ENCODE measurements at regions not wholly inside any gene's neighbourhood (a gene's known extent, or its start where the extent isn't known, plus 50 kb on each side); places are given as distances from the start of the nearest gene placed in this dataset.

DNA sequence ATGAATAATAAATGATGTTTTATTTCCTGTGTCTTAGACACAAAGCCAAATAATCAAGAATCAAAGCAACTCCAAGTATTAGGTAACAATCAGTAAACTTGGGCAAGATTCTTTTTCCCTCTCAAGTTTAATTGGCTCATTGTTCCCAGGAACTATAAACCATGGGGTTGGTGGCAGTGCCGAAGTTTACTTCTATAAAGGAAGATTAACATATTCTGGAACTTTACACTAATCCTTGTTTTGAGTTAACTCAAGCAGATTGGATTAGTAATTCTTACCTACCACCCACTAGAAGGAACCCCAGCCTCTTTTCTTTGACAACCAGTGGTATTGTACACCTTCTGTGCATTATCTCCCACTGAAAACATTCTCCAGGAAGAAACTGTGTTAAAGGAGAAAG is 197.1 kb downstream of the EXOC5 start:
- Histone ChIP-seq H3K36me3 (ENCODE audit: control insufficient read depth in 2 of 2, insufficient read depth in 1 of 2, low read length in 2 of 2) (no peaks in the 10 kb centered on the region), H3K27ac (ENCODE audit: extremely low read depth, low read depth, low read length) (no peak overlapping the region), H3K9me3 (ENCODE audit: control insufficient read depth, insufficient read depth, low read depth, low read length) (no peaks in the 10 kb centered on the region), H3K4me1 (ENCODE audit: control insufficient read depth, insufficient read depth, low read length) (no peaks in the 10 kb centered on the region), H3K4me3 (ENCODE audit: low read depth, low read length) (no peak overlapping the region)
- TF ChIP-seq SALL2 (tag by site-specific recombination; IDR thresholded peaks at IDR 0.05; ENCODE audit: borderline replicate concordance) (no peak), ZFP37 (tag by site-specific recombination; IDR thresholded peaks at IDR 0.05) (no peak), ZNF19 (tag by site-specific recombination; IDR thresholded peaks at IDR 0.05; ENCODE audit: low read depth) (no peak)
- CTCF ChIA-PET = no interaction called here
- POLR2A ChIA-PET = no interaction called here

- Histone ChIP-seq H3K27ac (ENCODE audit: extremely low read depth, low read depth, low read length) (no peak overlapping the region), H3K36me3 (ENCODE audit: control insufficient read depth in 2 of 2, insufficient read depth in 1 of 2, low read length in 2 of 2) (no peaks in the 10 kb centered on the region), H3K4me1 (ENCODE audit: control insufficient read depth, insufficient read depth, low read length) (0 out of 2 replicates have a peak, but pooled peaks cover 2% of the 10 kb centered on the region), H3K9me3 (ENCODE audit: control insufficient read depth, insufficient read depth, low read depth, low read length) (no peaks in the 10 kb centered on the region), H3K4me3 (ENCODE audit: low read depth, low read length) (no peak overlapping the region)
- ChIA-PET POLR2A (no interaction called here), CTCF (interaction anchor here (0.6 to 0.7 kb wide), 5 partner anchors 73 to 537 kb away, joined by 3 read pairs; no protein-coding TSS in a partner anchor)
- no peak for TF ChIP-seq ZNF140 (tag by site-specific recombination; IDR thresholded peaks at IDR 0.05)
- no peak for TF ChIP-seq AEBP2 (tag by site-specific recombination; IDR thresholded peaks at IDR 0.05; ENCODE audit: borderline replicate concordance)
- TF ChIP-seq OVOL3 (tag by site-specific recombination; IDR thresholded peaks at IDR 0.05) = no peak
- no peak for TF ChIP-seq ATF2 (tag by site-specific recombination; IDR thresholded peaks at IDR 0.05; ENCODE audit: low read depth)
- TF ChIP-seq ZNF121 (tag by site-specific recombination; IDR thresholded peaks at IDR 0.05) = no peak
- TF ChIP-seq TSHZ1 (tag by site-specific recombination; IDR thresholded peaks at IDR 0.05; ENCODE audit: borderline replicate concordance) = no peak
- TF ChIP-seq ZNF561 (tag by site-specific recombination; IDR thresholded peaks at IDR 0.05; ENCODE audit: borderline replicate concordance) = no peak
Observed at GRCh38 chr14:57069702-57070101, 199.0 kb downstream of the EXOC5 start.

GRCh38 chr14:57068511-57068910 is 200.2 kb downstream of the EXOC5 start:
- no peak for TF ChIP-seq GLI4 (tag by site-specific recombination; IDR thresholded peaks at IDR 0.05)
- no peak for TF ChIP-seq ZNF354C (tag by site-specific recombination; IDR thresholded peaks at IDR 0.05; ENCODE audit: borderline replicate concordance, low read depth)
- TF ChIP-seq ZNF747 (tag by site-specific recombination; IDR thresholded peaks at IDR 0.05) = no peak
- no peak for TF ChIP-seq HIC1 (tag by site-specific recombination; IDR thresholded peaks at IDR 0.05)
- no peak for TF ChIP-seq KLF7 (tag by site-specific recombination; IDR thresholded peaks at IDR 0.05; ENCODE audit: borderline replicate concordance)
- no peak for TF ChIP-seq ZNF18 (tag by site-specific recombination; IDR thresholded peaks at IDR 0.05)
- TF ChIP-seq ZIC2 (tag by site-specific recombination; IDR thresholded peaks at IDR 0.05) = 0 out of 2 replicates have a peak, but pooled peaks have one; percentile 11
- peak; percentile 66 for TF ChIP-seq ZNF335 (tag by site-specific recombination; conservative IDR thresholded peaks at IDR 0.05)
- TF ChIP-seq ZXDB (tag by site-specific recombination; IDR thresholded peaks at IDR 0.05) = no peak
- no peak for TF ChIP-seq ZNF132 (tag by site-specific recombination; IDR thresholded peaks at IDR 0.05; ENCODE audit: borderline replicate concordance)
- no peak overlapping the region for H3K4me3 ChIP-seq (ENCODE audit: low read depth, low read length)

More at GRCh38 chr14:57068511-57068910, 200.2 kb downstream of the EXOC5 start:
- CTCF ChIA-PET = interaction anchor here (0.7 to 1.6 kb wide), 5 partner anchors 15 to 512 kb away, joined by 3 to 5 read pairs (median 4); no protein-coding TSS in a partner anchor
- POLR2A ChIA-PET = no interaction called here
- Histone ChIP-seq H3K4me1 (ENCODE audit: control insufficient read depth, insufficient read depth, low read length) (0 out of 2 replicates have a peak, but pooled peaks cover 2% of the 10 kb centered on the region), H3K27ac (ENCODE audit: extremely low read depth, low read depth, low read length) (no peak overlapping the region), H3K36me3 (ENCODE audit: control insufficient read depth in 2 of 2, insufficient read depth in 1 of 2, low read length in 2 of 2) (no peaks in the 10 kb centered on the region), H3K9me3 (ENCODE audit: control insufficient read depth, insufficient read depth, low read depth, low read length) (no peaks in the 10 kb centered on the region)
